SK-N-SH (cell line): ENCODE measurements at regions not wholly inside any gene's neighbourhood (a gene's known extent, or its start where the extent isn't known, plus 50 kb on each side); places are given as distances from the start of the nearest gene placed in this dataset.
"Not testable (repeated sequence)": the region's sequence is repeated elsewhere in the genome, so short reads cannot be mapped to it uniquely, and the experiment has no call there.

Experiments used
- CTCF ChIP-seq: fragments of 200-600 bp; sonication (generic); IDR thresholded peaks from 2 replicates; pipeline ENCODE4 v1.6.1; 2017; ENCODE audit warnings: antibody characterized with exemption, mild to moderate bottlenecking, moderate library complexity
- EP300 ChIP-seq, 2 experiments: IDR thresholded peaks; 2 replicates each; pipeline versions ENCODE4 v1.4.0 to v1.6.1; 2012; ENCODE audit warnings: borderline replicate concordance in 1 of 2, low read depth in 1 of 2, low read length in 1 of 2
- MXI1 ChIP-seq: IDR thresholded peaks from 2 replicates; pipeline ENCODE4 v1.6.1; 2012; ENCODE audit warnings: mild to moderate bottlenecking, low read depth, low read length, improper control_type of control experiment
- POLR2AphosphoS5 ChIP-seq: IDR thresholded peaks from 2 replicates; pipeline ENCODE4 v1.6.1; 2012; ENCODE audit warnings: low read depth, low read length
- RAD21 ChIP-seq: IDR thresholded peaks from 2 replicates; pipeline ENCODE4 v1.6.1; 2012; ENCODE audit warnings: mild to moderate bottlenecking, low read length

DNA sequence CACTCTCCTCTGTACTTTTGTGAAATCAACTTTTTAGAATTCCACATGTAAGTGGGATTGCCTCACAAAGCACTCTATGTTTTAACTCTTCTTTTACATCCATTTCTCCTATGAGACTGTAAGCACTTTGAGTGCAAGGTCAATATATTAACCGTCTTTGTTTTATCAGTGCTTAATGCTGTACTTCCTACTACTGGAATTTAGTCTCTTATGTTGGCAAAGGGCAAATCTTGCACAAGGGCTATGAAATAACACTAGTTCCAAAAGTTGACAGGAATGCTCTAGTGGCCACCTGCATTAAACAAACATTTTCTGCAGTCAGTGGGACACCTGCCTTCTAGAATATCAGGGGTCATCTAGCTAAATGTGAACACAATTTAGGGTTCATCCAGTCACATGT lies 117.5 kb upstream of the SPATA31A3 start:
- TF ChIP-seq CTCF; RAD21; EP300 (IDR thresholded peaks at IDR 0.05; ENCODE audit: borderline replicate concordance in 1 of 2, low read depth in 1 of 2, low read length in 1 of 2); MXI1; POLR2AphosphoS5: not testable (repeated sequence)
